Activated naive CD4-positive, alpha-beta T cell treated with anti-CD3 and anti-CD28 coated beads for 36 hours (primary cell): ENCODE measurements at regions not wholly inside any gene's neighbourhood (a gene's known extent, or its start where the extent isn't known, plus 50 kb on each side); places are given as distances from the start of the nearest gene placed in this dataset.
"Not testable (repeated sequence)": the region's sequence is repeated elsewhere in the genome, so short reads cannot be mapped to it uniquely, and the experiment has no call there.

Experiments
- CTCF ChIA-PET: fragments of 350-600 bp; sonication (Branson Sonifier 250); formaldehyde crosslinking; loops from one replicate; lab custom pipeline; 2021; ENCODE audit warnings: antibody characterized with exemption; lab: Charles Lee
- DNase-seq: peaks from one replicate; pipeline ENCODE4 v3.0.0-alpha.2; 2020
- H3K27ac Mint-ChIP-seq: one replicate; pipeline ENCODE4 v1.8.0; 2021; ENCODE audit warnings: mild to moderate bottlenecking, mixed read lengths
- H3K27me3 Mint-ChIP-seq: one replicate; pipeline ENCODE4 v1.8.0; 2021; ENCODE audit warnings: low read depth, mixed read lengths
- H3K36me3 Mint-ChIP-seq: one replicate; pipeline ENCODE4 v1.8.0; 2021; ENCODE audit warnings: low read depth, mixed read lengths
- H3K4me1 Mint-ChIP-seq: one replicate; pipeline ENCODE4 v1.8.0; 2021; ENCODE audit warnings: low read depth, mixed read lengths
- H3K4me3 Mint-ChIP-seq: one replicate; pipeline ENCODE4 v1.8.0; 2021; ENCODE audit warnings: mild to moderate bottlenecking, moderate library complexity, mixed read lengths
- H3K9me3 Mint-ChIP-seq: one replicate; pipeline ENCODE4 v1.8.0; 2021; ENCODE audit warnings: mixed read lengths
- intact Hi-C: fragments of 100-400 bp; cut with micrococcal nuclease; formaldehyde crosslinking; loops from one replicate; pipeline ENCODE4 v1.15.1; 2023

DNA sequence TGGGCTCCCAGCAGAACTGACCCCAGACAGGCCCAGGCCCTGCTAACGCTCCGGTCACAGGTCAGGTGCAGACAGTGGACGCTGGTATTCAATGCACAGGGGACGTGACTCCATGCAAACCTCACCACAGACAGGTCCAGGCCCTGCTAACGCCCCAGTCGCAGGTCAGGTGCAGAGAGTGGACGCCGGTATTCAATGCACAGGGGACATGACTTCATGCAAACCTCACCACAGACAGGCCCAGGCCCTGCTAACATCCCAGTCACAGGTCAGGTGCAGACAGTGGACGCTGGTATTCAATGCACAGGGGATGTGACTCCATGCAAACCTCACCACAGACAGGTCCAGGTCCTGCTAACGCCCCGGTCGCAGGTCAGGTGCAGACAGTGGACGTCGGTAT, 98.5 kb downstream of the SHOX start:
- H3K36me3 Mint-ChIP-seq, H3K27me3 Mint-ChIP-seq, intact Hi-C loops, H3K4me3 Mint-ChIP-seq, H3K9me3 Mint-ChIP-seq, CTCF ChIA-PET, H3K4me1 Mint-ChIP-seq, DNase-seq, H3K27ac Mint-ChIP-seq: not testable (repeated sequence)

DNA sequence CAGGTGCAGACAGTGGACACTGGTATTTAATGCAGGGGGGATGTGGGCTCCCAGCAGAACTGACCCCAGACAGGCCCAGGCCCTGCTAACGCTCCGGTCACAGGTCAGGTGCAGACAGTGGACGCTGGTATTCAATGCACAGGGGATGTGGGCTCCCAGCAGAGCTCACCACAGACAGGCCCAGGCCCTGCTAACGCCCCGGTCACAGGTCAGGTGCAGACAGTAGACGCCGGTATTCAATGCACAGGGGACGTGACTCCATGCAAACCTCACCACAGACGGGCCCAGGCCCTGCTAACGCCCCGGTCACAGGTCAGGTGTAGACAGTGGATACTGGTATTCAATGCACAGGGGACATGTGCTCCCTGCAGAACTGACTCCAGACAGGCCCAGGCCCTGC, 98.0 kb downstream of the SHOX start:
- DNase-seq, H3K27me3 Mint-ChIP-seq, H3K9me3 Mint-ChIP-seq, H3K27ac Mint-ChIP-seq, intact Hi-C loops, H3K4me1 Mint-ChIP-seq, CTCF ChIA-PET, H3K36me3 Mint-ChIP-seq, H3K4me3 Mint-ChIP-seq: not testable (repeated sequence)

DNA sequence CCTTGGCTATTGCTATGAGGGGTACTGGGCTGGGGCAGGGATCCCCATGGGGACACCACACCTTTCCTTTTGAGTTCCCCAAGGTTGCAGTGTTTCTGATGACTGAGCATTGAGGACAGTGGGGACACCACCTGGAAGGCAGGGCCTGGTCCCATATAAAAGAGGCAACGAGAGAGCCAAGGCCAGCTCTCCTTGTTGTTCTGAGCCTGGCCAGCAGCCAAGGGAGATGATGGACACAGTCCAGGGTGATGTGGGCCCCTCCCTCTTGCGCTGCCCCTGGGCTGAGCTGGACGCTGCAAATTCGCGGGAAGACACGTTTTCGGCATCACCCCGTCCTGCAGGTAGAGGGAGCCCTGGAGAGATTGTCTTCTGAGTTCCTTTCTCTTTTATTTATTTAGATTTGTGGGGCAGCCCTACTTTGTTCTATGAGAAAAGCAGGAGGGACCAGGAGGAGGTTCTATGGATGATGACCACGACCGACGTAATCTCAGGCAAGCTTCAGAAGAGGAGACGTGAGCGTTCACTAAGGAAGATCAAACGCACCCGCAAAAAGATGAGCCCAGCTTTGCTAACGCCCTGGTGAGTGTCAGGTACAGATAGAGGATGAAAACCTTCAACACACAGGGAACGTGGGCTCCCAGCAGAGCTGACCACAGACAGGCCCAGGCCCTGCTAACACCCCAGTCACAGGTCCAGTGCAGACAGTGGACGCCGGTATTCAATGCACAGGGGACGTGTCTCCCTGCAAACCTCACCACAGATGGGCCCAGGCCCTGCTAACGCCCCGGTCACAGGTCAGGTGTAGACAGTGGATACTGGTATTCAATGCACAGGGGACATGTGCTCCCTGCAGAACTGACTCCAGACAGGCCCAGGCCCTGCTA, 97.4 kb downstream of the SHOX start:
- CTCF ChIA-PET: no interaction called here
- Mint-ChIP-seq H3K27ac (no peak overlapping the region), H3K9me3 (peaks cover 14% of the 10 kb centered on the region), H3K4me3 (no peak overlapping the region), H3K36me3 (no peaks in the 10 kb centered on the region), H3K27me3 (no peaks in the 10 kb centered on the region), H3K4me1 (no peaks in the 10 kb centered on the region)
- intact Hi-C loops: no loop called here
- no peak for DNase-seq

DNA sequence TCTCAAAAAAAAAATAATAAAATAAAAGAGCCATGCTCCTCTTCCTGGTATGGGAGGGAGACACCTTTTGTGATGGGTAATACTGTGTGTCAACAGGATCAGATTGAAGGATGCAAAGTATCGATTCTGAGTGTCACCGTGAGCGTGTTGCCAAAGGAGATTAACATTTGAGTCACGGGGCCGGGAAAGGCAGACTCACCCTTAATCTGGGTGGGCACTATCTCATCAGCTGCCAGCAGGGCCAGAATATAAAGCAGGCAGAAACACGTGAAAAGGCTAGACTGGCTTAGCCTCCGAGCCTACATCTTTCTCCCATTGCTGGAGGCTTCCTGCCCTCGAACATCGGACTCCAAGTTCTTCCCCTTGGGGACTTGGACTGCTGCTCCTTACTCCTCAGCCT, 95.4 kb downstream of the SHOX start:
- peaks cover 14% of the 10 kb centered on the region for H3K9me3 Mint-ChIP-seq
- CTCF ChIA-PET: no interaction called here
- no peak for DNase-seq
- H3K27me3 Mint-ChIP-seq: no peaks in the 10 kb centered on the region
- no peaks in the 10 kb centered on the region for H3K4me1 Mint-ChIP-seq
- H3K4me3 Mint-ChIP-seq: no peak overlapping the region
- intact Hi-C loops: no loop called here
- no peak overlapping the region for H3K27ac Mint-ChIP-seq
- no peaks in the 10 kb centered on the region for H3K36me3 Mint-ChIP-seq

DNA sequence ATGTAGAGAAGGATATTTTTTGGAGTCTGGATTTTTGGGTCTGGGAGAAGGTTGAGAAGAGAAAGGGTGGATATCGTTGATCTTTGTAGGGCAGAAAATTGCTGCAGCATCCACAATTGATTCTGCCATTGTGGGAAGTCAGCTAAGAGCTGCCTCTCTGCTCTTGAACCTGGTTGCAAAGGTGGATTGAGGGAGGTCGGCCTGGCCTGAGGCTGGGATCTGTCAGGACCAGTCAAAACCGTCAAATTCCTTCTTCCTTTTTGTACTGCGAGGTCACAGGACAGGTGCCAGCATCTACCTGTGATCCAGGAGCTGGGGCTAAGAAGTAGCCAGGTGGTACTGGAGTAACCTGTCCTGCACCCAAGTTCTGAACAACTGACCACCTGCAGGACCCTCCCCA, 93.7 kb downstream of the SHOX start:
- CTCF ChIA-PET: no interaction called here
- intact Hi-C loops: no loop called here
- no peak overlapping the region for H3K4me3 Mint-ChIP-seq
- no peaks in the 10 kb centered on the region for H3K4me1 Mint-ChIP-seq
- no peak for DNase-seq
- no peaks in the 10 kb centered on the region for H3K36me3 Mint-ChIP-seq
- H3K27ac Mint-ChIP-seq: no peak overlapping the region
- peaks cover 15% of the 10 kb centered on the region for H3K9me3 Mint-ChIP-seq
- no peaks in the 10 kb centered on the region for H3K27me3 Mint-ChIP-seq

DNA sequence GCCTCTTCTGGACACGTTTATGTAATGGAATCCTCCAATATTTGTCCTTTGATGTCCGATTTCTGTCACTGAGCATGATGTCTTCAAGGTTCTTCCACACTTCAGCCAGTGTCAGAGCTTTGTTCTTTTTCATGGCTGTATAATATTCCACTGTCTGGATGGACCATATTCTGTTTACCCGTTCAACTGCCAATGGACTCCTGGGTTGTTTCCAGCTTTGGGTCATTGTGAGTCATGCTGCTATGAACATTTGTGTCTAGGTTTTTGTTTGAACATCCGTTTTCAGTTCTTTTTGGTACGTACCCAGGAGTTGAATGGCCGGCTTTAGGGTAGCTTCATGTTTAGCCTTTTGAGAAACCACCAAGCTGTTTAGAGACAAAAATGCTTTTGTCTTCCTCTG, 93.2 kb downstream of the SHOX start:
- no peaks in the 10 kb centered on the region for H3K27me3 Mint-ChIP-seq
- CTCF ChIA-PET: no interaction called here

DNA sequence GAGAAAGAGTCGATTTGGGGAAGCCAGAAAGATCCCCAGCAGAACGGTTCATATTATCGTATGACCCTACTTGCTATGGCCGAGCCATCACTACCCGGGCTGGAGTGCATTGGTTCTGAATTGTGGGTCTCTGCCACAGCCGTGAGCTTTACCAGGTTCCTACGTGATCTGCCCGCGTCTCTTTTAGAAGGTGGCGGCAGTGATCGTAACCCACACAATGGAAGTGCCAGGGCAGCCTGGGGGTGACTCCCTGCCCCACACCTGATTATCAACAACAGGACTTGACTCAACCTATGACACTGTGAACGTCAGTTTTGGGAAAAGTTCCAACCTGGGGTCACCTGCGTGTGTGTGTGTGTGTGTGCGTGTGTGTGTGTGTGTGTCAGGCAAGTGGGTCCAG, 90.8 kb downstream of the SHOX start:
- intact Hi-C loops: no loop called here
- no peak for DNase-seq
- Mint-ChIP-seq H3K9me3 (peaks cover 27% of the 10 kb centered on the region), H3K36me3 (no peaks in the 10 kb centered on the region), H3K27ac (no peak overlapping the region), H3K4me3 (no peak overlapping the region), H3K27me3 (no peaks in the 10 kb centered on the region), H3K4me1 (no peaks in the 10 kb centered on the region)
- CTCF ChIA-PET: no interaction called here

More for the DNA sequence above, 93.2 kb downstream of the SHOX start:
- no peak for DNase-seq
- intact Hi-C loops: no loop called here
- Mint-ChIP-seq H3K27ac (no peak overlapping the region), H3K36me3 (no peaks in the 10 kb centered on the region), H3K4me3 (no peak overlapping the region), H3K9me3 (peaks cover 15% of the 10 kb centered on the region), H3K4me1 (no peaks in the 10 kb centered on the region)

DNA sequence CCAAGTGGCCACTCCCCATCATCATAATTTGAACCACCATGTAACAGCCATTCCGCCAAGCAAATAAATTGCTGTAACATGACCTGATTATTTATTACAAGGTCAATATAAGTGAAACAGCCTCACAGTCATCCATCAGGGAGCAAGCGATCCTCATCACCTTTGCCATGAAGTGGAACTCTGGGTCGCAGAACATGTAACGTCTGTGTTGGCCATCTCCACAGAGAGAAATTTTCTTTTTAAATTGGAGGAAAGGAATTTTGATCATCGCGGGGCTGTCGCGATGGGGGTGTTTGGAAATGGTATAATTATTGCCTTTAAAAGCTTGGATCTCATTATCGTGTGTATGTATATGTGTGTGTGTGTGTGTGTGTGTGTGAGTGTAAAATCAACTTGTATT, 90.2 kb downstream of the SHOX start:
- no peaks in the 10 kb centered on the region for H3K27me3 Mint-ChIP-seq
- CTCF ChIA-PET: no interaction called here

DNA sequence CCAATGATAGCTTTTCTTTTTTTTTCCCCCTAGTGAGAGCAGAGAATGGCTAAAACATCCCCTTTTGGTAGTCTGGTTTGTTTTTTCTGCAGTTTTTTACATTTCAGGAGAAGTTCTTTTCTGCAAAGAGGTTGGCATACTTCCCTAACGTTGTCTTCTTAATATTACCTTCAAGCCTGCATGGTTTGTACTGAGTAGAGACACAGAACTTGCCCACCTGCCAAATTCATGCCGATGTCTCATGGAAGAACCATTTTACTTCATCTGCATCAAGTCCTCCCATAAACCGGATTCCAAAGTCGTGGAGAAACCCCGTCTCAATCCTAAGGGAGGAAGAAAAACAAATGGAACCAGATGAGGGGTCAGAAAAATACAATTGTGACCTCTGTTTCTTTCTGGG, 89.7 kb downstream of the SHOX start:
- Mint-ChIP-seq H3K4me3 (no peak overlapping the region), H3K9me3 (peaks cover 27% of the 10 kb centered on the region), H3K27me3 (no peaks in the 10 kb centered on the region), H3K36me3 (no peaks in the 10 kb centered on the region), H3K27ac (no peak overlapping the region), H3K4me1 (no peaks in the 10 kb centered on the region)
- intact Hi-C loops: no loop called here
- DNase-seq: no peak
- CTCF ChIA-PET: no interaction called here

More for the DNA sequence above, 90.2 kb downstream of the SHOX start:
- no peaks in the 10 kb centered on the region for H3K36me3 Mint-ChIP-seq
- no peaks in the 10 kb centered on the region for H3K4me1 Mint-ChIP-seq
- no peak for DNase-seq
- H3K4me3 Mint-ChIP-seq: no peak overlapping the region
- H3K27ac Mint-ChIP-seq: no peak overlapping the region
- intact Hi-C loops: no loop called here
- H3K9me3 Mint-ChIP-seq: peaks cover 27% of the 10 kb centered on the region

DNA sequence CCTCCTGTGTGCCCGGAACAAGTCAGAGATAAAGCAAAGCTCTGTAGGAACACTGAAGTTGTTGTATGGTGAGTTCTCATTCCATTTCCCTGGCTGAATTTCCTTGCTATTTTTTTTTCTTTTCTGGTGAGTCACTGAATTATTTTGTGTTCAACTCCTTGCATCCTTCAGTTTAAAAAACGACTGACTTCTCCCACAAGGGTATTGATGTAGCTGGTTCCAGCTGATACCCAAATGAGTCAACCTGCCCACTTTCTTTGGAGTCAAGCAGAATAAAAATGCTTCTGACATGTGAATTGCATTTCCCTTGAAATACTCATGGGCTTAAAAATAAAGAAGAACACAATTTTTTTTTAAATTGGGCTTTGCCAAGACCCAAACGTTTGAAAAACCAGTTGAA, 85.5 kb downstream of the SHOX start:
- intact Hi-C loops: no loop called here
- Mint-ChIP-seq H3K4me3 (no peak overlapping the region), H3K27me3 (no peaks in the 10 kb centered on the region)

DNA sequence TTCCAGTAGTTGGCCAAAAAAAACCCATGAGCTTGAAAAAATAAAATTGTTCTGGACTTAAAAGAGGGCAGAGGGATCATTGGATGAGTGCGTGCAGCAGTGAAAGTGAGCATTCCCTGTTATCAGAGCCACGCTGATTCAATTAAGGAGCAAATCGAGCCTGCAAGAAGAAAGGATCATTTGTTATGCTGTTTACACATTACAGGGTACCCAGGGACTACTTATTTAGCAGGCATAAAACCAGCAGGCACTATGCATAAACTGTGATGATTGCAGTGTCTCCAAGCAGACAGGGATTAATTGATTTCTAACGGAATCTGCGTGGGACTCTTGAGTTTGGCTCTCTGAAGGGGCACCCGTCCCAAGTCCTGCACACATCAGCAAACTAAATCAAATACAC, 83.5 kb downstream of the SHOX start:
- CTCF ChIA-PET: no interaction called here
- DNase-seq: no peak
- Mint-ChIP-seq H3K9me3 (peaks cover 21% of the 10 kb centered on the region), H3K4me1 (no peaks in the 10 kb centered on the region), H3K4me3 (no peak overlapping the region), H3K36me3 (peaks cover 2% of the 10 kb centered on the region), H3K27me3 (no peaks in the 10 kb centered on the region), H3K27ac (no peak overlapping the region)
- intact Hi-C loops: no loop called here

More for the DNA sequence above, 85.5 kb downstream of the SHOX start:
- CTCF ChIA-PET: no interaction called here
- no peak for DNase-seq
- Mint-ChIP-seq H3K36me3 (peaks cover 2% of the 10 kb centered on the region), H3K9me3 (peaks cover 22% of the 10 kb centered on the region), H3K4me1 (no peaks in the 10 kb centered on the region), H3K27ac (no peak overlapping the region)
